ENCODE measurements at regions not wholly inside any gene's neighbourhood (a gene's known extent, or its start where the extent isn't known, plus 50 kb on each side); places are given as distances from the start of the nearest gene placed in this dataset.

- in situ Hi-C loops (cut with MboI; ENCODE audit: low sequenced_read_pairs) (no loop called here), dilution Hi-C loops (cut with HindIII; ENCODE audit: low sequenced_read_pairs, unreplicated experiment) (no loop called here), intact Hi-C loops (cut with micrococcal nuclease) (no loop called here)
- H3K4me3 ChIP-seq (ENCODE audit: insufficient read depth, low read depth, low read length): no peak overlapping the region
- no peak overlapping the region for H2BK15ac ChIP-seq (ENCODE audit: low read depth, low read length)
- H3K9ac ChIP-seq (ENCODE audit: low read depth, low read length): no peak overlapping the region
- TF ChIP-seq POLR2A (IDR thresholded peaks at IDR 0.05; ENCODE audit: low read depth, low read length): no peak
- TF ChIP-seq, protein P1, sequence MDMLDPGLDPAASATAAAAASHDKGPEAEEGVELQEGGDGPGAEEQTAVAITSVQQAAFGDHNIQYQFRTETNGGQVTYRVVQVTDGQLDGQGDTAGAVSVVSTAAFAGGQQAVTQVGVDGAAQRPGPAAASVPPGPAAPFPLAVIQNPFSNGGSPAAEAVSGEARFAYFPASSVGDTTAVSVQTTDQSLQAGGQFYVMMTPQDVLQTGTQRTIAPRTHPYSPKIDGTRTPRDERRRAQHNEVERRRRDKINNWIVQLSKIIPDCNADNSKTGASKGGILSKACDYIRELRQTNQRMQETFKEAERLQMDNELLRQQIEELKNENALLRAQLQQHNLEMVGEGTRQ (IDR thresholded peaks at IDR 0.05; ENCODE audit: low read depth, low read length): no peak
- TF ChIP-seq RAD21 (IDR thresholded peaks at IDR 0.05; ENCODE audit: low read length): no peak
- TF ChIP-seq MAZ (IDR thresholded peaks at IDR 0.05; ENCODE audit: borderline replicate concordance, low read depth, low read length): no peak
- TF ChIP-seq RCOR1 (IDR thresholded peaks at IDR 0.05; ENCODE audit: insufficient replicate concordance, low read length): no peak
- TF ChIP-seq, protein P2, sequence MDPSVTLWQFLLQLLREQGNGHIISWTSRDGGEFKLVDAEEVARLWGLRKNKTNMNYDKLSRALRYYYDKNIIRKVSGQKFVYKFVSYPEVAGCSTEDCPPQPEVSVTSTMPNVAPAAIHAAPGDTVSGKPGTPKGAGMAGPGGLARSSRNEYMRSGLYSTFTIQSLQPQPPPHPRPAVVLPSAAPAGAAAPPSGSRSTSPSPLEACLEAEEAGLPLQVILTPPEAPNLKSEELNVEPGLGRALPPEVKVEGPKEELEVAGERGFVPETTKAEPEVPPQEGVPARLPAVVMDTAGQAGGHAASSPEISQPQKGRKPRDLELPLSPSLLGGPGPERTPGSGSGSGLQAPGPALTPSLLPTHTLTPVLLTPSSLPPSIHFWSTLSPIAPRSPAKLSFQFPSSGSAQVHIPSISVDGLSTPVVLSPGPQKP (IDR thresholded peaks at IDR 0.05; ENCODE audit: borderline replicate concordance, low read depth, low read length): no peak
- TF ChIP-seq FOS (IDR thresholded peaks at IDR 0.05; ENCODE audit: low read depth, low read length): no peak
- TF ChIP-seq BHLHE40 (IDR thresholded peaks at IDR 0.05; ENCODE audit: low read depth, low read length): no peak
- TF ChIP-seq CEBPB (IDR thresholded peaks at IDR 0.05; ENCODE audit: low read depth, low read length): no peak
- no peak overlapping the region for H3K27ac ChIP-seq (ENCODE audit: insufficient read depth, low read length)
- H4K20me1 ChIP-seq (ENCODE audit: insufficient read depth, low read length): no peaks in the 10 kb centered on the region
- no peaks in the 10 kb centered on the region for H3K27me3 ChIP-seq (ENCODE audit: control insufficient read depth, insufficient read depth, low read length)
- H3K14ac ChIP-seq (replicated peaks; ENCODE audit: low read depth, low read length): no peak overlapping the region
- ChIA-PET CTCF (no interaction called here), POLR2A (ENCODE audit: unreplicated experiment) (no interaction called here)
- ATAC-seq (ENCODE audit: low read depth): no peak
- H2AK9ac ChIP-seq (replicated peaks; ENCODE audit: low read depth, low read length, poor library complexity): no peak overlapping the region
- no peak overlapping the region for H3K56ac ChIP-seq (ENCODE audit: extremely low read depth, insufficient read depth, low read length)
- H2BK120ac ChIP-seq (ENCODE audit: low read depth, low read length): no peak overlapping the region
- H3K4ac ChIP-seq (ENCODE audit: low read depth, low read length): no peak overlapping the region
- H3K4me2 ChIP-seq (ENCODE audit: low read depth, low read length): no peak overlapping the region
- H2BK5ac ChIP-seq (ENCODE audit: low read depth, low read length, poor library complexity, severe bottlenecking): no peak overlapping the region
- H3K18ac ChIP-seq (ENCODE audit: low read depth, low read length): no peak overlapping the region
- no peak overlapping the region for H4K91ac ChIP-seq (ENCODE audit: insufficient read depth, low read depth, low read length)
- H3K9me1 ChIP-seq (ENCODE audit: insufficient read depth, low read length): no peaks in the 10 kb centered on the region
- no peaks in the 10 kb centered on the region for H3K36me3 ChIP-seq (ENCODE audit: control insufficient read depth, insufficient read depth, low read length)
- H3K9me3 ChIP-seq (ENCODE audit: control insufficient read depth, insufficient read depth, low read length): no peaks in the 10 kb centered on the region
- DNase-seq: no peak
- no peak overlapping the region for H3K23ac ChIP-seq (ENCODE audit: low read depth, low read length)
- no peak overlapping the region for H4K8ac ChIP-seq (ENCODE audit: low read depth in 2 of 2, low read length in 2 of 2)
- H3K79me1 ChIP-seq (ENCODE audit: low read depth in 1 of 2, low read length in 2 of 2): no peaks in the 10 kb centered on the region
- H3K4me1 ChIP-seq (ENCODE audit: control insufficient read depth, insufficient read depth, low read length): no peaks in the 10 kb centered on the region
- WGBS, 2 experiments (ENCODE audit: extremely low coverage in 2 of 2, insufficient read length in 1 of 2): no CpG with 5 or more reads among the region's 1 CpG
- H4K5ac ChIP-seq (ENCODE audit: low read depth, low read length): no peak overlapping the region
- no peak overlapping the region for H2BK20ac ChIP-seq (ENCODE audit: low read depth, low read length)
- H2AFZ ChIP-seq (replicated peaks; ENCODE audit: low read length, poor library complexity): no peak overlapping the region
- BruUV-seq (replicated peaks): no TSS peak
- no peak overlapping the region for H2AK5ac ChIP-seq (ENCODE audit: low read depth, low read length)
Measured at GRCh38 chr2:23248667-23249066, 136.3 kb upstream of the KLHL29 start.

Measured in IMR-90 (cell line).